Psoas muscle (tissue), 7 donors: ENCODE measurements at regions not wholly inside any gene's neighbourhood (a gene's known extent, or its start where the extent isn't known, plus 50 kb on each side); places are given as distances from the start of the nearest gene placed in this dataset.

ENCODE experiments used
- ATAC-seq, 4 donors: fragments of 200-7000 bp; cut with Tn5 transposase; one replicate each; pipeline ENCODE4 v1.9.1; 2020; ENCODE audit warnings: moderate library complexity in 3 of 4, mild to moderate bottlenecking in 2 of 4
- DNase-seq, 2 donors: peaks; one replicate each; pipeline ENCODE4 v3.0.0-alpha.2; 2020
- H3K27ac ChIP-seq: fragments of 200-600 bp; one replicate; pipeline ENCODE4 v1.8.0; 2022
- H3K27me3 ChIP-seq, 3 donors: fragments of 200-600 bp in 1 of 3; one replicate each; pipeline versions ENCODE4 v1.6.1 to v1.8.0; 2013 to 2022; ENCODE audit warnings: low read length in 2 of 3, mild to moderate bottlenecking in 2 of 3, moderate library complexity in 1 of 3; ENCODE audit not compliant: insufficient read depth in 3 of 3
- H3K36me3 ChIP-seq, 2 donors: fragments of 200-600 bp in 1 of 2; one replicate each; pipeline versions ENCODE4 v1.6.1 to v1.8.0; 2013 to 2022; ENCODE audit warnings: low read depth in 1 of 2, mild to moderate bottlenecking in 1 of 2, moderate library complexity in 1 of 2; ENCODE audit not compliant: insufficient read depth in 1 of 2
- H3K4me1 ChIP-seq: fragments of 200-600 bp; one replicate; pipeline ENCODE4 v1.8.0; 2022
- H3K4me3 ChIP-seq: fragments of 200-600 bp; one replicate; pipeline ENCODE4 v1.8.0; 2022; ENCODE audit warnings: mild to moderate bottlenecking
- H3K9me3 ChIP-seq: fragments of 200-600 bp; one replicate; pipeline ENCODE4 v1.8.0; 2022
- WGBS, 3 donors: extraction: QIAGEN DNeasy Blood & Tissue Kit; methylation state at CpG; one replicate each; pipeline versions ENCODE4 v1.1.6 to v1.1.7; 2013; 5-methylcytosine and 5-hydroxymethylcytosine counted together
- intact Hi-C, 2 donors: fragments of 100-400 bp; cut with DNase I; formaldehyde crosslinking; loops; one replicate each; pipeline versions ENCODE4 v1.11.0 to v1.14.2; 2022
- TF ChIP-seq, protein P1 (sequence below): fragments of 200-600 bp; IDR thresholded peaks from one replicate; pipeline ENCODE4 v1.8.0; 2022; ENCODE audit warnings: antibody characterized with exemption
- donor health status: healthy with polysubstance abuse.
- donor health status: DM: no; HTN: no; CAD: no; lungs with moderate emphysema.
- donor health status: Bipolar disorder and iron deficiency.
- donor health status: healthy.
- donor health status: DM: yes; HTN: yes; CAD: no.
- donor health status: DM: no; HTN: no; CAD: no.
- donor health status: DM: yes; HTN: yes; CAD: no.

- Histone ChIP-seq H3K27ac (no peak overlapping the region), H3K9me3 (no peaks in the 10 kb centered on the region), H3K36me3 (no peaks in the 10 kb centered on the region), H3K4me1 (no peaks in the 10 kb centered on the region), H3K27me3 (no peaks in the 10 kb centered on the region), H3K4me3 (no peak overlapping the region)
- ATAC-seq (no peak), DNase-seq (no peak)
- TF ChIP-seq, protein P1, sequence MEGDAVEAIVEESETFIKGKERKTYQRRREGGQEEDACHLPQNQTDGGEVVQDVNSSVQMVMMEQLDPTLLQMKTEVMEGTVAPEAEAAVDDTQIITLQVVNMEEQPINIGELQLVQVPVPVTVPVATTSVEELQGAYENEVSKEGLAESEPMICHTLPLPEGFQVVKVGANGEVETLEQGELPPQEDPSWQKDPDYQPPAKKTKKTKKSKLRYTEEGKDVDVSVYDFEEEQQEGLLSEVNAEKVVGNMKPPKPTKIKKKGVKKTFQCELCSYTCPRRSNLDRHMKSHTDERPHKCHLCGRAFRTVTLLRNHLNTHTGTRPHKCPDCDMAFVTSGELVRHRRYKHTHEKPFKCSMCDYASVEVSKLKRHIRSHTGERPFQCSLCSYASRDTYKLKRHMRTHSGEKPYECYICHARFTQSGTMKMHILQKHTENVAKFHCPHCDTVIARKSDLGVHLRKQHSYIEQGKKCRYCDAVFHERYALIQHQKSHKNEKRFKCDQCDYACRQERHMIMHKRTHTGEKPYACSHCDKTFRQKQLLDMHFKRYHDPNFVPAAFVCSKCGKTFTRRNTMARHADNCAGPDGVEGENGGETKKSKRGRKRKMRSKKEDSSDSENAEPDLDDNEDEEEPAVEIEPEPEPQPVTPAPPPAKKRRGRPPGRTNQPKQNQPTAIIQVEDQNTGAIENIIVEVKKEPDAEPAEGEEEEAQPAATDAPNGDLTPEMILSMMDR, result no peak
- 91 to 93% (median 92%) methylated on average over 1 of the region's 1 CpG for WGBS, 3 donors
- intact Hi-C loops, result no loop called here
These were observed 83.9 kb upstream of the BANK1 start for GRCh38 chr4:101706535-101707057.

DNA sequence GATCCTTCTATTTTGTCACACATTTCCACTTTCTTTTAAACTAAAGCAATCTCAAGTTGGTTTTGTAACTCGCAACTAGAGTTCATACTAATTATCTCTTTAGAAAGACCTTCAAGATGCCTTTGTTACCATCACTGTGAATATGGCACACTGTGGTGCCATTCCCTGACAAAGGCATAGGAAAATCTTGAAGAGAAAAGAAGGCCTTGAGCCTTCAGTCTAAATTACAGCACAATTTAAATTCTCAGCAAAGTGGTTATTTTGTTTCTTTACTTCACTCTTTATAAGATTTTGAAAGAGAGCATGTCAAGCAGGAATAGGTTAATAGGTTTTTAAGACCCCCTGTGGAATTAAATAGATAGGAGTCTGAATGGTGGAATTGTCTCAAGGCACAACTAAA is 89.0 kb upstream of the BANK1 start:
- WGBS, 3 donors, result 94 to 100% (median 98%) methylated on average over 1 of the region's 1 CpG
- ATAC-seq, result no peak
- no peak for DNase-seq

DNA sequence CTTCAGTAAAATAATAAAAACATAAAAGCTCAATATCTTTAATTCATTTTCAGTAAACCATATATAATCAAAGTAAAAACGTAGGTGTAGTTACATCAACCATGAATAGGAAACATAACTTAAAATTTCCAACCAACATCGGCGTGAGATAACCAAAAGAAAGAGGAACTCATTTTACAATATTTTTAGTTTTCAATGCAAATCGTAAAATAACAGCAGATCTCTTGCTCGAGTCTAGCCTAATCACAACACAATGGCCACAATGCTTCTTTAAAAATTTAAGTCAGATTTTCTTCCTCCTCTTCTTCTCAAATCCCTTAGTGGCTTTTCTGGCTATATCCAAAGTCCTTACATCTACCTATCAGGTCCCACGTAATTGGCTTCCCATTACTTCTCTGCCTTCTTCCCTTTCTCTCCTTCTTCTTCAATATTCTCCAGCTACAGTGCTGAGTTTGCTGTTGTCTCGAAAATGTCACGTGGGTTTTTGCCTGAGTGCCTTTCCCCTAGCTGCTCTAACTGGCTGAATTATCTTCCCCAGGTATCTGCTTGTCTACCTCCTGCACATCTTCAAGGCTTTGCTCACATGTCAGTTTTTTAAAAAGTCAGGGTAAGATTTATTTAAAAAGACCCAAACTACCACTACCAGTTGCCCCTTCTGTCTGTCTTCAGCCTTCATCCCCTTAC is 90.9 kb upstream of the BANK1 start:
- Histone ChIP-seq H3K9me3 (no peaks in the 10 kb centered on the region), H3K36me3 (no peaks in the 10 kb centered on the region), H3K4me1 (no peaks in the 10 kb centered on the region), H3K27me3 (no peaks in the 10 kb centered on the region), H3K27ac (no peak overlapping the region), H3K4me3 (no peak overlapping the region)
- intact Hi-C loops, result no loop called here
- DNase-seq (no peak), ATAC-seq (no peak)
- 81 to 87% (median 84%) methylated on average over 8 of the region's 8 CpGs for WGBS, 3 donors
- TF ChIP-seq, protein P1, result no peak

More for the DNA sequence above, 89.0 kb upstream of the BANK1 start:
- H3K36me3 ChIP-seq, result no peaks in the 10 kb centered on the region
- intact Hi-C loops, result no loop called here
- no peak overlapping the region for H3K27ac ChIP-seq
- H3K9me3 ChIP-seq, result no peaks in the 10 kb centered on the region
- TF ChIP-seq, protein P1, result no peak
- no peak overlapping the region for H3K4me3 ChIP-seq
- no peaks in the 10 kb centered on the region for H3K4me1 ChIP-seq
- H3K27me3 ChIP-seq, result no peaks in the 10 kb centered on the region

GRCh38 chr4:101697266-101697665 is 93.3 kb upstream of the BANK1 start:
- TF ChIP-seq, protein P1, result no peak
- intact Hi-C loops, result no loop called here
- WGBS, 3 donors, result 94 to 100% (median 97%) methylated on average over 1 of the region's 1 CpG

More at GRCh38 chr4:101697266-101697665, 93.3 kb upstream of the BANK1 start:
- Histone ChIP-seq H3K36me3 (no peaks in the 10 kb centered on the region), H3K9me3 (no peaks in the 10 kb centered on the region), H3K27me3 (no peaks in the 10 kb centered on the region), H3K4me3 (no peak overlapping the region), H3K4me1 (no peaks in the 10 kb centered on the region), H3K27ac (no peak overlapping the region)
- ATAC-seq (no peak), DNase-seq (no peak)
